GM18519 (cell line): ENCODE measurements at regions not wholly inside any gene's neighbourhood (a gene's known extent, or its start where the extent isn't known, plus 50 kb on each side); places are given as distances from the start of the nearest gene placed in this dataset.

ENCODE experiments used
- ATAC-seq: cut with Tn5 transposase; IDR thresholded peaks from one replicate; pipeline ENCODE4 v1.9.1; 2021; ENCODE audit warnings: mild to moderate bottlenecking, moderate library complexity; ENCODE audit not compliant: unreplicated experiment, low FRiP score

DNA sequence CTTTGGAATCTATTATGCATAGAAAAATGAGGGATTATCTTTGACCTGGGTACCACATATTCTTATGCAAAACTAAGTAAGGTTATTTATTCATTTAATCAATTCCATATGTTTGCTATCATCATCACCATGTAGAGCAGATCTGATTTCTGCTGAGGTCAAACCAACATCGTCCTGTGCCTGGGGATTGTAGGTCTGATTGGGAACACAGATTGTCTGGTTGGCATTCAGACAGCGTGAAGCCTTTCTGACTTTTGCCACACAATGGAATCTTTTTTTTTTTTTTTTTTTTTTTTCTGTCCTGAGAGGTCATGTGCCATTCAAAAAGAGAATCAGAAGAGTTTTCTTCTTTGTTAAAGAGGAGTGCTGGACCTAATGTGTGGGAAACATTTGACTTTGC, 142.9 kb downstream of the RAB11FIP2 start:
- no peak for ATAC-seq

DNA sequence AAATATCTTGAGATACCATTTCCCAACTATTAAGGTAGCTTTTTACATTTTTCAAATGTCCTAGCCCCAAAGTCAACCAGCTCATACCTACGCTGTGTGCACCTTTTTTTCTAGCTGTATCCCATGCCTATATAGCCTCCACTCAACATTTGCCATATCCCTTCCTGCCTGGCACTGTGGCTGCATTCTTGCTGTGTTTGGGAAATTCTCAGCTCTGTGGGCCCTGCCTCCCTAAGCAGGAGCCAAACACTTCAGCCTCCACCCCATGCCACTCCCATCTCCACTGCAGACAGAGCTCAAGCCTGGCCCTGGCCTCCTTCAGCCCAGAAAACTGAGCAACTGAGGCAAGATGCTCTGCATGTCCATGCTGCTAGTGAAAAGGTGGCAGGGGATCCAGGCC, 141.3 kb downstream of the RAB11FIP2 start:
- no peak for ATAC-seq

DNA sequence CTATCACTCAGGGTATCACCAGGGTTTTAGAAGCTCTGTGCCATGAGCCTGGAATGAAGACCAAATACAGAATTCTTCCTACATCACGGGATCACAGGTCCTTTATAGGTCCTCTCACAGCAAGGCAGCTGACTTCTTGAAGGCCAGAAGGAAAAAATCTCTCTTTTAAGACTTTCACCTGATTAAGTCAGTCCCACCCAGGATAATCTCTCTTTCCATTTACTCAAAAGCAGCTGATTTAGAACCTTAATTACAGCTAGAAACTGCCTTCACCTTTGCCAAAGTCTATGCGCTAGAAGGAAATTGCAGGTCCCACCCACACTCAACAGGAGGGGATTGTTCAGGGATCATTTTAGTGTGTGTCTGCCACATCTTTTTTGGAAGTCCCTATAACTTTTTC, 135.1 kb downstream of the RAB11FIP2 start:
- no peak for ATAC-seq

DNA sequence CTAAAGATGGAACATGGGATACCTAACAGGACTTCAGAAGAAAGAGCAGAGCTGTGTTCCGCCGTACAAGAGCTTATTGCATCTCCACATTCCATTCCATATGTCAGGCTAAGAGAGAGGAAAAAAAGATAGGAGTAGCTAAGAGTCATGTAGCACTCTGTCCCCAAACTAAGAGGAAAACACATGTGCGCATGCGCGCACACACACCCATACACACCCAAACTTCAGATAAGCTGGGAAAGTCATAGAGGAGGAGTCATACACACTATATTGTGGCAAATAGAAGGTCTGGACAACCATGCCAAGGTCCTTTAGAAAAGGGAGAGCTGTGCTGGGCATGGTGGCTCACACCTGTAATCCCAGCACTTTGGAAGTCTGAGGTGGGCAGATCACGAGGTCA, 132.4 kb downstream of the RAB11FIP2 start:
- ATAC-seq, result no peak

DNA sequence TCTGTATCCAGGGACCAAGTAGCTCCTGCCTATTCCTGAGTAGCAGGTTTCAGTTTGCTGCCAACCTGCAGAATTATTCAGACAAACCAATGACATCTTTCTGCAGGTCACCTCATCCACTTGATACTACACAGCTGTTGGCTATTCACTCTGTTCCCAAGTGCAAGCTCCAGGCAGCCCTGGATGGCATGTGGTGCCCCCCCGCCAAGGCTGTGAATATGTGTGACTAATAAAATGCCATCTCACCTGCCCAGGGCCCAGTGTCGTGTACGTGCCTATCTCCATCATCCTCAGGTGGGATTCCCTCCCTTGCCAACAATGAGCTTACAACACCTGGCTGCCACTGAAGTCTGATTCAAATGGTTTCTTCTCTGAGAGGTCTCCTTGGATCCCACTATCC, 125.8 kb downstream of the RAB11FIP2 start:
- no peak for ATAC-seq

DNA sequence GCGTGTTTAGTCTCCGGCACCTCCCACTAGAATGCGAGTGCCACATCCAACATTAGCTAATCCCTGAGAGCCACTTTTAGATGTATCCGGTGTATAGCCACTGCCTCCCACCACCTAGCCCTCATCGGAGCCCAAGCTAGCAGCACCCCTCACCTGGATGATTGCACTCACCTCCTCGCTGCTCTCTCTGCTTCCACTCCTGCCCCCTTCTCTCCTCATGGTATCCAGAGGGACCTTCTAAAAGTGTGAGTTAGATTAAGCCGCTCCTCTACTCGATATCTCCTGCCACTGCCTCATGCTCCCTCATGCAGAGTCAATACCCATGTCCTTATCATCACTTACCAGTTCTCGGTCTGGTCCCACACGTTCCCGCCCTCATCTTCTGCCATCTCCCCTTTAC, 125.3 kb downstream of the RAB11FIP2 start:
- ATAC-seq, result no peak

DNA sequence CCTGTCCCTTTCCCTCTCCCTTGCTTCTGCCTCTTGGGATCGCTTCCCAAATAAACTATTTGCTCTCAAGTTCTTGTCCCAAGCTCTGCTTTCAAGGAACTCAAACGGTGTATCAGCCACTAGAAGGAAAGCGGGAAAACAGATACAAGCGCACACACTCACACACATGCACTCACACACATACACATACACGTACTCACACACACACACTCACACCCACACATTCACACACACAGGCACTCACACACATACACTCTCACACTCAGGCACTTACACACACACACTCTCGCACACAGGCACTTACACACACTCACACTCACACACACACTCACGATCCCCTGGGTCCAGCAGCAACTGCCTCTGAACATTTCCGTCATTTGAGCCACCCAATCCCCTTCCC, 121.9 kb downstream of the RAB11FIP2 start:
- no peak for ATAC-seq

DNA sequence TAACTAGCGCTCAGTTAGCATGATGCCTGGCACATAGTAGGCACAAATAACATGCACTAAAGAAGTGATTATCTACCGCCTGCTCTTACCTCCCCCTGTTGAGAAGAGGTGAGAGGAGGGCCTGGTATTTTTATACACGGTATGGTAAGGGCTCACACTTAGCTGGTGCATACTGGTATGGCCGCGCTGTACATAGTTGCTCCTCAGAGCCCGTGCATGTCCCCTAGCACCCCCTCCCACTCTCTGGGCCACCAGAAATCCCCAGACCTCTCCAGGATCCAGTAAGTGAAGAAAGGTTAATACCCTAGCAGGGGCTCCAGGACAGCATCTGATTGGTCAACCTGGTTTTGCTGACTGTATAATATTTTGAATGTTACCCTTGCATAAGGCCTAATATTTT, 121.4 kb downstream of the RAB11FIP2 start:
- ATAC-seq, result no peak

DNA sequence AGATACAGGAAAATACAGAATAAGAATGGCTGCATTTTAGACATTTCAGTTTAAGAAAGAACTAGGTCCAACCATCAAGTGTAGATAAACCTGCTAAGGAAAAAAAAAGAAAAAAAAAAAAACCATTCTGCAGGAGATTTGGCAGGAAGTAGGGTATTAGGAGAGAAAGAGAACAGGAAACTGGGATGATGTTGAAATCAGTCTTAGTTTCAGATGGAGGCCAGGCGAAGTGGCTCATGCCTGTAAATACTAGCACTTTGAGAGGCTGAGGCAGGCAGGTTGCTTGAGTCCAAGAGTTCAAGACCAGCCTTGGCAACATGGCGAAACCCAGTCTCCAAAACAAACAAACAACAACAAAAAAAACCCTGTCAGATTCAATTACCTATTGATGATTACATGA, 120.2 kb downstream of the RAB11FIP2 start:
- ATAC-seq, result no peak

DNA sequence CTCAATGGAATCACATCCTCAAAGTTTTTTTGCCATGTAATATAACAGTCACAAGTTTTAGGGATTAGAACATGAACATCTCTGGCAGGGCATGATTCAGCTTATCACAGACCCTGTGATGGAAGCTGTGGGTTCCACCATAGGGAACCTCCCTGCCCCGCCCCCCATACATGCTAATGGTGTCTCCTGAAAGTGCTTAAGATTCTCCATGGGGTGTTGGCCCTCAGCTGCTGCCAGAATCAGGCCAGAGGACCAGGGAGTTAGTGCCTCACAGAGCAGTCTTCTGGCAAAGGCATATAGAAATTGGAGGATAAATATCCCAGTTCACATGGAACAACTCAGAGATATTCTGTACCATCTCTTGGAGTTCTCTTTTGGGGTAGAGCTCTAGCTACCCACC, 119.4 kb downstream of the RAB11FIP2 start:
- ATAC-seq, result no peak

DNA sequence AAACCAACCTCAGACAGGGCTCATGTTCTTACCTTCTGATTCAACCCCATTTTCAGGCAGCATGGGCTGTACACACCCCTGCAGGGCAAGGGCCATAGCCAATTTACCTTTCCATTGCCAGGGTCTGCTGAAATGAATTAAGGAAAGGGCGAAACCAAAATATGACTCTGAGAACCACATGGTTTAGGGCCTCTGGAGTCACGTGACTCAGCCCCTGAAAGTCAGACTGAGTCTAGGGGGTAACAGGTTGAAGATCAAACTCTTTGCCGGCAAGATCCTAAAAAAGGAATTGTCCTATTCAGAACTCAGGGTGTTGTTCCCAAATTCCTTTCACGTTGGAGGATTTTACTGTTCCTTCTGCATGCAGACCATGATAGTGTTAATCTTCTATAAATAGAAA, 118.9 kb downstream of the RAB11FIP2 start:
- no peak for ATAC-seq

DNA sequence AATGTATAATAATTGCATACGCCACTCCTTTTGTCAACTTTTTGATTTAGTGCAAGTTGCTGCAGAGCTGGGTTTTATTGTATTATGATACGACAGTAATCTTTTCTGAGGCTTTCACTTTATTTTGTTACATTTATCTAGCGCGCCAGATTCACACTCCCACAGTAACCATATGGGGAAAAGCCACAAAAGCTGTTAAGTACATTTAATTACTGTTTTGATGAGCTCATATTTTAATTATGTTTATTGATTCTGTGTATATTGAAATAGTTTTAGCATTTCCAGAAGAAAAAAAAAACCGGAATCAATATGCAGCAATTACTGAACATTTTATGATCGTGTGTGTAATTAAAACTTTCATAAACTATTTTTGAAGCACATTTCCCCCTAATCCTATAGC, 118.5 kb downstream of the RAB11FIP2 start:
- ATAC-seq, result no peak

DNA sequence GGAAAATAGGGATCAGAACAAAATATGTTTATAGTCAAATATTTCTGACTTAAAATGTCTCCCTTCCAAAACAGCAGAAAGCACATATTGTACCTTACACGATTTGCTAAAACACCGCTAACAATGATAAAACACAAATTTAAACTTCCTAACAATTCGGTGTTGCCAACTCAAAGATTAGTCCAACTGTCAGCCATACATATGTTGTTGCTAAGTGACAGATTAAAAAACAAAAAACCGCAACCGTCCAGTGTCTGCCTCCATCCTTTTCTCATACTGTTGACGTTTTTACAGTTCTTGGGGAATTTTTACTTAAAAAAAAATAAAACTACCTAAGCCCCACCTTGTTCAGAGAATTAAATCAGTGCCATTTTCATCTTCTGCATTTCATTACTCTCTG, 118.0 kb downstream of the RAB11FIP2 start:
- ATAC-seq, result no peak

DNA sequence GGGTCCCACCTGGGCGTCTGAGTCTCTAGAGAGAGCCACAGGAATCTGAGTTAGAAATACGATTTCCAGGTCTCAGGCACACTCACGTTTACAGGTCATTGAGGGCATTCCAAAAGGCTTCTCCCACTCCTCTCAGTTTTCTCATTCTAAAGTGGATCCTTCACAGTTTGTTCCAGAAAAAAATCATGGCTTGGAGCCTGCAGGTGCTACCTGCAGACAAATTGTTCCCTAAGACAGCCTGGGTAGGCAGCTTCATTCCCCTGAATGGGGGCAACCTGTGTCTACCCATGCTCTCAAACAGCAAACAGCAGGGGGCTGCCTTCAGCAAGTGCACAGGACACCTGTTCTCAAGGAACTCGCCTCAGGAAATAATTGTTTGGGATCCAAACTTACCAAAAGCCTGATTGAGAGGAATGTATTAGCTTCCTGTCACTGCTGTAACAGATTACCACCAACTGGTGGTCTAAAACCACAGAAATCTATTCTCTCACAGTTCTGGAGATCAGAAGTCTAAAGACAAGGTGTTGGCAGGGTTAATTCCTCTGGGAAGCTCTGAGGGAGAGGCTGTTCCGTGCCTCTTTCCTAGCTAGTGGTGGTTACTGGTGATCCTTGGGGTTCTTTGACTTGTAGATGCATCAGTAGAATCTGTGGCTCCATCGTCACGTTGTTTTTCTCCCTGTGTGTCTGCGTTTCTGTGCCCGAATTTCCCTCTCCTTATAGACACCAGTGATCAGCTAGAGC, 117.2 kb downstream of the RAB11FIP2 start:
- ATAC-seq, result no peak

DNA sequence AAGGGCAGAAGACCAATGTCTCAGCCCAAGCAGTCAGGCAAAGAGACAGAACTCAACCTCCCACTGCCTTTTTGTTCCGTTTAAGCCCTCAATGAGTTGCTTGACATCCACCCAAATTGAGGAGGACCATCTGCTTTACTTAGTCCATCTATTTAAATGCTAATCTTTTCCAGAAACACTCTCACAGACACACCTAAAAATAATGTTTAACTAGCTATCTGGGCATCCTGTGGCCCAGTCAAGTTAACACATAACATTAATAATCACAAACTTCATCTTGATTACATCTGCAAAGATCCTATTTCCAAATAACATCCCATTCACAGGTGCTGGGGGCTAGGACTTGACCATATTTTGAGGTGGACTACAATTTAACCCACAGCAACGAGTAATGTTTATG, 115.7 kb downstream of the RAB11FIP2 start:
- ATAC-seq, result no peak

DNA sequence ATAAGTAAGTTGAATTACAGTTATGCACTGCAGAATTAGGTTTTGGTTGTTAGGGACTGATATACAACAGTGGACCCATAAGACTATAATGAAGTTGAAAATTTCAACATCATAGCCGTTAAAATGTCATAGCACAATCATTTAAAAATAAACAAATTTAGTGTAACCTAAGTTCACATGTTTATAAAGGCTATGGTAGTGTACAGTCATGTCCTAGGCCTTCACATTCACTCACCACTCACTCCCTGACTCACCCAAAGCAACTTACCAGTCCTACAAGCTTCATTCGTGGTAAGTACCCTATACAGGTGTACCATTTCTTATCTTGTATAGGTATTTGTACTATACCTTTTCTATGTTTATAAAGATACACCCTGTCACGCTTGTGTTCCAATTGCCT, 113.7 kb downstream of the RAB11FIP2 start:
- no peak for ATAC-seq

DNA sequence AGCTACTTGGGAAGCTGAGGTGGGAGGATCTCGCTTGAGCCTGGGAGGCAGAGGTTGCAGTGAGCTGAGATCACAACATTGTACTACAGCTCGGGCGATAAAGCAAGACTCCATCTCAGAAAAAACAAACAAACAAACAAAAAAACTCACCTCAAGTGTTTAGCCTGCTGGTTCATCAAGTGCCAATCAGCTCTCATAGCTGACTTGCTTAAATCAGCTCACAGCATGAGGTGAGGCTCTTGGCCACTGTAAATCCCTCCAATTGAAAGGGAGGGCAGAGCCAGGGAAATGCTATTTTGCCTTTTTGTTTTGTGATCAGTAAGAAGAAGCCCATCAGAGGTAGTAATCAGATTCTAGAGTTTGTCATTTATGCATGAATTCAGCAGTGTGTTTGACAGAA, 112.3 kb downstream of the RAB11FIP2 start:
- ATAC-seq, result no peak

DNA sequence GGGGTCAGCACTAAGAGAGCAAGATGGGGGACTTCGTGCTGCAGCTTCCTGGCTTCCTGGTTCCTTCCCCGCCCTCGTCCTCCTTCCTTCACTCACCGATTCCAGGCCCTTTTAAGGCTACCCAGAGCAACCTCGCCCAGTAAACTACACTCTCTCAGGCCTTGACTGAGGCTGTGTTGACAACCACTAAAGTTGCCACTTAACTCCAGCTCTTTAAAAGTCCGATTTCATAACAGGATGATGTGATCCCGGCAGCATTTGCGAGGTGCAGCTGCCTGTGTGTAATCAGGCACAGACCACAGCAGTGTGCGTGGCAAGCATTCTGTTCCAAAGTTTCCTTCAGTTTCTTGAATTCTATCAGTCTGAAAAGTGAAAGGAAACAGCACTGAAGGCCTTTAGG, 110.6 kb downstream of the RAB11FIP2 start:
- no peak for ATAC-seq

DNA sequence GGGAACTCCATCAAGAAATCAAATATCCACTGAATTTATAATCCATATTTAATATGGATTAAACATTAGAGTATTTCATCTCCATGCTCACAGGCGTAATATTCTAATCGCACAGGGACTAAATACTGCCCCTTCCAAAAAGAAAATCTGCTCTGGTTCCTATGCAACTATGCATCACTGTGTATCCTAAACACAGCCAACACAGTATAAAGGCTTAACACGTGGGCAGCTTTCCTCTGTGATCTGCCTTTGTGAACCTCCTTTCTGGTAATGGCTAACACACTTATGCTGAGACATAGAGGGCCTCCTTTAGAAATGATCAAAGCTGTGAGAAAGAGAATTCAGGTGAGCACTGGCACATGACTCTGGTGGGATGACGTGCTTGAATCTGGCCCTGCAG, 110.2 kb downstream of the RAB11FIP2 start:
- no peak for ATAC-seq

DNA sequence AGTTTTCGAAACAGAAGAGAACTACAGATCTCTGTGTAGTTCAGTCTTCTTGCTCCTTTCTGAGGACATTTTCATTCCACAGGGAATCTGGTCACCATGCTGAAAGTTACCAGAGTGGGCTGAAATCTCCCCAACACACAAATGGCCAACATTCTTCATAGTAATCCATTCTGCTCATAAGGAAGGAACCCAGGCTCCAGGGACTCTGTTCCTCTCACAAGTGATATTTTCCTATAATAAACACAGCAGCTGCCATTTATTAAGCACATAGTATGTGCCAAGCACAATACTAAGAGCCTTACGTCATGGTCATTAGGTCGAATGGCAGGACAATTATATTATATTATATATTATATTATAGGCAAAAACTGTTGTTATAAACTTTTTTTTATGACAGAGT, 109.8 kb downstream of the RAB11FIP2 start:
- no peak for ATAC-seq

DNA sequence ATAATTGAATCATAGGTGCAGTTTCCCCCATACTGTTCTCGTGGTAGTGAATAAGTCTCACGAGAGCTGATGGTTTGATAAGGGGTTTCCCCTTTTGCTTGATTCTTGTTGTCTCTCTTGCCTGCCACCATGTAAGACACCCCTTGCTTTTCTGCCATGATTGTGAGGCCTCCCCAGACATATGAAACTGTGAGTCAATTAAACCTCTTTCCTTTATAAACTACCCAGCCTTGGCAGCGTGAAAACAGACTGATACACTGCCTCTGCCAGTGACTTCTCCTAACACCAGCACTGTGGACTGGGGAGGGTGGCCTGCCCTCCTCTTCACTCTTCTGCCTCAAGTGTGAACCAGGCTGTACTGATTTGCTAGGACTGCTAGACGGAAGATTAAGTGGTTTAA, 108.6 kb downstream of the RAB11FIP2 start:
- no peak for ATAC-seq

DNA sequence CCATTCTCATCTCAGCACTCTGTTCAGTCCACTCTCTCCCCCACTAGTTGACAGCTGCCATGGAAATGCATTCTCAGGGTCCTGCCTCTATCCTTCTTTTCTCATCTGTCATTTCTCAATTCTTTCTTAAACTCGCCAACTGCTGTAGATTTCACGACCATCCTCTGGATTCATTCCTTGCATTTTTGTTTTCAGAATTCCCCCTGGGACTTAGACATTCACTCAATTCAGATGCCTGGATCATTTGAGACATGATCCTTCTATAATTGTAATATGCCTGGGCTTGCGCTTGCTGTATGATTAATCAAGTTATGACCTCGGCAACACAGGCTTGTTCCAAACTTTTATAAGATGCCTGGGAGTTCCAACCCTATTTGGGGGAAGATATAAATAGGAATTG, 104.5 kb downstream of the RAB11FIP2 start:
- no peak for ATAC-seq
